ENCODE measurements at regions not wholly inside any gene's neighbourhood (a gene's known extent, or its start where the extent isn't known, plus 50 kb on each side); places are given as distances from the start of the nearest gene placed in this dataset.

DNA sequence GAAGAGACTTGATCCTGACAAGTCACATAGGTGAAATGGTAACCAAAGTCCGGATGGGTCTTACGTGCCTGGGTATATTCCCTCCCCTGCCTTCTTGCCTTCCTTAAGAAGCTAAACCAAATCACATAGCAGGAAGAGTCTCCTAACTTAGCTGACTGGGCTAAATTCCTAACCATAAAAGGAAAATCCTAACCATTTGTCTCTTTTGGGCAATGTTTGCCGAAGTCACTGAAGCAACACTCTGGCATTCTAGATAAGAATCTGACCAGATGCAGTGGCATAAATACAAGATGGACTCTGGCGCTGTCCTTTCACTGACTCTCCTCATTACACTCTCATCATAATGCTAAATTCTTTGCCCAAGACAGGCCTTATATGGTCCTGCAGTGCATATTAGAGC is 625.5 kb upstream of the RORB start:
- Histone ChIP-seq H2BK120ac (ENCODE audit: low read depth, low read length) (no peak overlapping the region), H3K79me1 (ENCODE audit: low read depth in 1 of 2, low read length in 2 of 2) (no peaks in the 10 kb centered on the region), H3K9me3 (ENCODE audit: control insufficient read depth, insufficient read depth, low read length) (peaks cover 10% of the 10 kb centered on the region; the same call in 1 of the 2 replicates), H2BK5ac (ENCODE audit: low read depth, low read length, poor library complexity, severe bottlenecking) (no peak overlapping the region), H3K23ac (ENCODE audit: low read depth, low read length) (no peak overlapping the region), H4K8ac (ENCODE audit: low read depth in 2 of 2, low read length in 2 of 2) (no peak overlapping the region), H3K4me2 (ENCODE audit: low read depth, low read length) (no peak overlapping the region), H4K91ac (ENCODE audit: insufficient read depth, low read depth, low read length) (no peak overlapping the region), H4K20me1 (ENCODE audit: insufficient read depth, low read length) (no peaks in the 10 kb centered on the region), H3K27ac (ENCODE audit: insufficient read depth, low read length) (no peak overlapping the region), H3K4me1 (ENCODE audit: control insufficient read depth, insufficient read depth, low read length) (no peaks in the 10 kb centered on the region), H2AK9ac (replicated peaks; ENCODE audit: low read depth, low read length, poor library complexity) (no peak overlapping the region), H2BK15ac (ENCODE audit: low read depth, low read length) (no peak overlapping the region), H2BK20ac (ENCODE audit: low read depth, low read length) (no peak overlapping the region), H3K9ac (ENCODE audit: low read depth, low read length) (no peak overlapping the region), H3K14ac (replicated peaks; ENCODE audit: low read depth, low read length) (no peak overlapping the region), H3K4ac (ENCODE audit: low read depth, low read length) (no peak overlapping the region), H4K5ac (ENCODE audit: low read depth, low read length) (no peak overlapping the region), H3K36me3 (ENCODE audit: control insufficient read depth, insufficient read depth, low read length) (no peaks in the 10 kb centered on the region), H2AK5ac (ENCODE audit: low read depth, low read length) (no peak overlapping the region), H3K4me3 (ENCODE audit: insufficient read depth, low read depth, low read length) (no peak overlapping the region), H3K9me1 (ENCODE audit: insufficient read depth, low read length) (no peaks in the 10 kb centered on the region), H3K18ac (ENCODE audit: low read depth, low read length) (no peak overlapping the region), H3K56ac (ENCODE audit: extremely low read depth, insufficient read depth, low read length) (no peak overlapping the region), H2AFZ (replicated peaks; ENCODE audit: low read length, poor library complexity) (no peak overlapping the region), H3K27me3 (ENCODE audit: control insufficient read depth, insufficient read depth, low read length) (no peaks in the 10 kb centered on the region)
- no TSS peak for BruUV-seq (replicated peaks)
- ChIA-PET POLR2A (ENCODE audit: unreplicated experiment) (no interaction called here), CTCF (no interaction called here)
- TF ChIP-seq SMC3 (IDR thresholded peaks at IDR 0.05; ENCODE audit: low read depth, low read length) (no peak), RFX5 (IDR thresholded peaks at IDR 0.05; ENCODE audit: low read depth, low read length) (no peak), NFE2L2 (IDR thresholded peaks at IDR 0.05; ENCODE audit: low read depth, low read length) (no peak), RCOR1 (IDR thresholded peaks at IDR 0.05; ENCODE audit: insufficient replicate concordance, low read length) (no peak), BHLHE40 (IDR thresholded peaks at IDR 0.05; ENCODE audit: low read depth, low read length) (no peak), FOS (IDR thresholded peaks at IDR 0.05; ENCODE audit: low read depth, low read length) (no peak), CHD1 (IDR thresholded peaks at IDR 0.05; ENCODE audit: low read depth, low read length) (no peak), CEBPB (IDR thresholded peaks at IDR 0.05; ENCODE audit: low read depth, low read length) (no peak), POLR2A (IDR thresholded peaks at IDR 0.05; ENCODE audit: low read depth, low read length) (no peak), MAFK (IDR thresholded peaks at IDR 0.05; ENCODE audit: low read depth, low read length) (no peak), RAD21 (IDR thresholded peaks at IDR 0.05; ENCODE audit: low read length) (no peak), MXI1 (IDR thresholded peaks at IDR 0.05; ENCODE audit: borderline replicate concordance, low read depth, low read length) (no peak)
- TF ChIP-seq, protein P1, sequence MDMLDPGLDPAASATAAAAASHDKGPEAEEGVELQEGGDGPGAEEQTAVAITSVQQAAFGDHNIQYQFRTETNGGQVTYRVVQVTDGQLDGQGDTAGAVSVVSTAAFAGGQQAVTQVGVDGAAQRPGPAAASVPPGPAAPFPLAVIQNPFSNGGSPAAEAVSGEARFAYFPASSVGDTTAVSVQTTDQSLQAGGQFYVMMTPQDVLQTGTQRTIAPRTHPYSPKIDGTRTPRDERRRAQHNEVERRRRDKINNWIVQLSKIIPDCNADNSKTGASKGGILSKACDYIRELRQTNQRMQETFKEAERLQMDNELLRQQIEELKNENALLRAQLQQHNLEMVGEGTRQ (IDR thresholded peaks at IDR 0.05; ENCODE audit: low read depth, low read length): no peak
- TF ChIP-seq, protein P2, sequence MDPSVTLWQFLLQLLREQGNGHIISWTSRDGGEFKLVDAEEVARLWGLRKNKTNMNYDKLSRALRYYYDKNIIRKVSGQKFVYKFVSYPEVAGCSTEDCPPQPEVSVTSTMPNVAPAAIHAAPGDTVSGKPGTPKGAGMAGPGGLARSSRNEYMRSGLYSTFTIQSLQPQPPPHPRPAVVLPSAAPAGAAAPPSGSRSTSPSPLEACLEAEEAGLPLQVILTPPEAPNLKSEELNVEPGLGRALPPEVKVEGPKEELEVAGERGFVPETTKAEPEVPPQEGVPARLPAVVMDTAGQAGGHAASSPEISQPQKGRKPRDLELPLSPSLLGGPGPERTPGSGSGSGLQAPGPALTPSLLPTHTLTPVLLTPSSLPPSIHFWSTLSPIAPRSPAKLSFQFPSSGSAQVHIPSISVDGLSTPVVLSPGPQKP (IDR thresholded peaks at IDR 0.05; ENCODE audit: borderline replicate concordance, low read depth, low read length): no peak
- TF ChIP-seq, protein P3, sequence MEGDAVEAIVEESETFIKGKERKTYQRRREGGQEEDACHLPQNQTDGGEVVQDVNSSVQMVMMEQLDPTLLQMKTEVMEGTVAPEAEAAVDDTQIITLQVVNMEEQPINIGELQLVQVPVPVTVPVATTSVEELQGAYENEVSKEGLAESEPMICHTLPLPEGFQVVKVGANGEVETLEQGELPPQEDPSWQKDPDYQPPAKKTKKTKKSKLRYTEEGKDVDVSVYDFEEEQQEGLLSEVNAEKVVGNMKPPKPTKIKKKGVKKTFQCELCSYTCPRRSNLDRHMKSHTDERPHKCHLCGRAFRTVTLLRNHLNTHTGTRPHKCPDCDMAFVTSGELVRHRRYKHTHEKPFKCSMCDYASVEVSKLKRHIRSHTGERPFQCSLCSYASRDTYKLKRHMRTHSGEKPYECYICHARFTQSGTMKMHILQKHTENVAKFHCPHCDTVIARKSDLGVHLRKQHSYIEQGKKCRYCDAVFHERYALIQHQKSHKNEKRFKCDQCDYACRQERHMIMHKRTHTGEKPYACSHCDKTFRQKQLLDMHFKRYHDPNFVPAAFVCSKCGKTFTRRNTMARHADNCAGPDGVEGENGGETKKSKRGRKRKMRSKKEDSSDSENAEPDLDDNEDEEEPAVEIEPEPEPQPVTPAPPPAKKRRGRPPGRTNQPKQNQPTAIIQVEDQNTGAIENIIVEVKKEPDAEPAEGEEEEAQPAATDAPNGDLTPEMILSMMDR (conservative IDR thresholded peaks at IDR 0.05; ENCODE audit: low read depth, low read length): no peak
- WGBS, 2 experiments (ENCODE audit: extremely low coverage in 2 of 2, insufficient read length in 1 of 2): 93% methylated on average over 2 of the region's 4 CpGs; no CpG with 5 or more reads in 1 of the 2 experiments
- intact Hi-C loops (cut with micrococcal nuclease) (no loop called here), dilution Hi-C loops (cut with HindIII; ENCODE audit: low sequenced_read_pairs, unreplicated experiment) (no loop called here), in situ Hi-C loops (cut with MboI; ENCODE audit: low sequenced_read_pairs) (no loop called here)
- no peak for DNase-seq
- ATAC-seq (ENCODE audit: low read depth): no peak

Data from IMR-90 (cell line).